H4 (cell line): ENCODE measurements at regions not wholly inside any gene's neighbourhood (a gene's known extent, or its start where the extent isn't known, plus 50 kb on each side); places are given as distances from the start of the nearest gene placed in this dataset.
"Not testable (repeated sequence)": the region's sequence is repeated elsewhere in the genome, so short reads cannot be mapped to it uniquely, and the experiment has no call there.

Experiments
- DNase-seq: peaks from one replicate; pipeline ENCODE4 v3.0.0-alpha.2; 2015; ENCODE audit warnings: low spot score

DNA sequence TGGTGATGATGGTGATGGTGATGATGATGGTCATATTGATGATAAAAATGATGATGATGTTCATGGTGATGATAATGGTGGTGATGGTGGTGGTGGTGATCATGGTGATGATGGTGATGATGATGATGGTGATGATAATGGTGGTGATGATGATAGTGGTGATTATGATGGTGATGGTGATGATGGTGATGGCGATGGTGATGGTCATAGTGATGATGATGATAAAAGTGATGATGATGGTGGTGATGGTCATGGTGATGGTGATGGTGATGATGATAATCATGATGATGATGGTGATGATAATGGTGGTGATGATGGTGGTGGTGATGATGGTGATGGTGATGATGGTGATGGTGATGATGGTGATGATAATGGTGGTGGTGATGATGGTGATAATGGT, 478.7 kb downstream of the TYW1 start:
- no peak for DNase-seq

DNA sequence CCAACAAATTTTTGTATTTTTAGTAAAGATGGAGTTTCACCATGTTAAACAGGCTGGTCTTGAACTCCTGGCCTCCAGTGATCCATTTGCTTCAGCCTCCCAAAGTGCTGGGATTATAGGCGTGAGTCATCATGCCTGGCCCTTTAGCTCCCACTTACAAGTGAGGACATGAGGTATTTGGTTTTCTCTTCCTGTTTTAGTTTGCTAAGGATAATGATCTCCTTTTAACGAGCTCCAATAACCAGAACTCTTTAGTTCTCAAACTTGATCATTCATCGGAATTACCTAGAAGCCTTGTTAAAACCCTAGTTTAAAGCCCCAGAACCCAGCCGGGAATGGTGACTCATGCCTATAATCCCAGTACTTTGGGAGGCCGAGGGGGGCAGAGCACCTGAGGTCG, 481.4 kb downstream of the TYW1 start:
- DNase-seq: peak; percentile 58

DNA sequence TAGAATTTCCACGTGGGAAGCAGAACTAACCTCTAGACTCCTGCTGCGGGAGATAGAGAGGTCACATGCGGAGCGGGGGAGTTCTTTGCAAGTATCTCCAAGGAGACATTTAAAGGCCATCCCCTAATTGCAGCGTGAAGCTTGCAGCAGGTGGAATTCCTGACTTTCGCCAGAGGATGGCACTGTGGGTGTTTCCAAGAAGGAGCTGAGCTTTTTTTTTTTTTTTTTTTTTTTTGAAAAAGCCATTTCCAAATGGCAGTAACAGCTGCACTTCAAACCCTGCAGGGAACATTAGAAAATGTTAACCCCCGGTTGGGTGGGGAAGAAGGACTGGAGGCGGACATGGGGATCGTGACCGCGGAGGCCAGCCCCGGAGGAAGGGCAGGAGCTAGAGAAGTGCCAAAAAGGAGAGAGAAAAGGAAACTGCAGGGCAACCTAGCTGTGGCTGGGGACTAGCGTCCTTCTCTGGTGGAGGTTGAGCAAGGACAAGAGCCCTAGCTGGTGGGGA, 487.7 kb downstream of the TYW1 start:
- DNase-seq: peak; percentile 77

DNA sequence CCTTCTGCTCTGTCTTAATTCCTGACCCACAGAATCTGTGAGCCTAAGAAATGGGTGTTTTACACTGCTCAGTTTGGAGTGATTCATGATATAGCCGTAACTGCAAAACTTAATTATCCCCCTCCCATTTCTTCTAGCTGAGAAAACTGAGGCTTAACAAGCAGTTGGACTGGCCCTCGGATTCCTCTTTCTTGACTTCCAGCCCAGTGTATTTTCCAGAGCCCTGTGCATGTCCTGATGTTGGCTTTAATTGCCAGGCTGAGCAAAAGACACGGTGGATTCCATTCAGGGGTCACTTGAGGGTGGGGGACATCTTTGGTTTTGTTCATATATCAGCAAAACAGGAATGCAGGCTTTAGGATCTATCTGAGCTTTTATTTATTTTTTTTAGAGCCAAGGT, 489.8 kb downstream of the TYW1 start:
- no peak for DNase-seq

DNA sequence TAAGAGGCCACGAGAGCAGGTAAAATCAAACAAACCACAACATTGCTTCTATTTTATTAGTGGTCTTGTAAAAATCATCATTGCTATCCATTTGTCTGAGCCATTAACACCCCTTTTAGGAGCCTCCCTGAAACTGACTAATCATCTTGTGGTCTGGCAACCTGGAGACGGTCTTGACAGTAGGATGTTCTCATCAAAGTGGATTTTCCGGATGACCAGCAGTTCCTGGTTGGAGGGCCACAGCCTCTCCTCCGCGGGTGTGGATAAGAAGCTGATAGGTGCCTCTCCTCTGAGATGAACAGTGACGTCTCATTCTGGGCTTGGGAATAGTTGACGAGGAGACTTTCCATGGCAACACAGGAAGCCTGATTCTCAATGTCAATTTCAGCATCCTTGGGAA, 490.7 kb downstream of the TYW1 start:
- DNase-seq: no peak

DNA sequence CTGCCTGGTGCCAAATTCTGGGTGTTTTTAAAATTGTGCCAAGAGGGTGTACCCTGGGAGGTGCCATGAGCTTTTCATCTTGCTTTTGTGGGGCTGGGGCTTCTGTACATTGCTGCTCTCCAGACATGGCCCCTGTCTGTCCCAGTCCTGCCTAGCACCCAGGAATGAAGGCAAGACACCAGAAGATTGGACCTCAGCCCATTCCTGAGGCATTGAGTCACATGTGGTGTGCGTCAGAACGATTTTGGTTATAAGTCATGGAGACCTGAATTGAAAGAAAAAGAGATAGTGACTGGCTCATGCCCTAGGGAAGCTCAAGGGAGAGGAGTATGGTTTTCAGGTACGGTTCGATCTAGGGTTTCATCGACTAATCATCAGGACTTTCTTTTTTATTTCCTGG, 493.2 kb downstream of the TYW1 start:
- DNase-seq: peak; percentile 19

DNA sequence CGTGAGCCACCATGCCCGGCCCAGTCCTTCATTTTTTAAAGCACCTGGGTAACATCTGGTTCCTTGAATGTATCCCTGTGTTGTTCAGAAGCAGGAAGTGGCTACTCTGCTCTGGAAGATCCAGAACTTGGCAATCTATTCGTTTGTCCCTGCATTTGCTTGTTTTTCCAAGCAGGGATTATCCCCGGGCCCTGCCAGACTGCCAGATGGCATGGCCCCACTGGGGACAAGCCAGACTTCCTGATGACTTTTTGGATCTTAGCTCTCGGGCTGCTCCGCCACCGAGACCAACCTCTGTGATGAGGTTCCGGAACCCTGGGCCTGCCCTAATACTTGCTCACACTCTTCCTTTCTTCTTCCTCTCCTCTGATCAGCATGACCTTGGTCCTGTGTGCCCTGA, 496.7 kb downstream of the TYW1 start:
- no peak for DNase-seq

DNA sequence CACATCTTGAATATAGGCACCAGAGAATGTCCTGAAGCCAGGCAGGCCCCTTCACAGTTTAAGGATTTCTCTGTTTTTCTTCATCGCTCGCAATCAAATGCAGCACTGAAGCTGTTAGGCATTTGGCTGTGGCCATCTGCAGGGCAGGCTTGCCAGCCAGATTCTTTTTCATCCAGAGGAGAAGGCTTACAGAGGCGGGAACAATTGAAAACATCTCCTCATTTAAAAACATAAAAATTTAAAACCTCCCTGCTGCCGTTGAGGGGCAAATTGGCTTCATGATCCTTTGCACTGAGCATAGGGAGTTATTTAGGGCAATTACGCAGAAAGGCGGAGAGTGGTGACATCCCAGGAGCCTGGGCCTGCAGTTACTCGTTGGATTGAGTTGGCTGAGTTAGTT, 500.0 kb downstream of the TYW1 start:
- DNase-seq: no peak

DNA sequence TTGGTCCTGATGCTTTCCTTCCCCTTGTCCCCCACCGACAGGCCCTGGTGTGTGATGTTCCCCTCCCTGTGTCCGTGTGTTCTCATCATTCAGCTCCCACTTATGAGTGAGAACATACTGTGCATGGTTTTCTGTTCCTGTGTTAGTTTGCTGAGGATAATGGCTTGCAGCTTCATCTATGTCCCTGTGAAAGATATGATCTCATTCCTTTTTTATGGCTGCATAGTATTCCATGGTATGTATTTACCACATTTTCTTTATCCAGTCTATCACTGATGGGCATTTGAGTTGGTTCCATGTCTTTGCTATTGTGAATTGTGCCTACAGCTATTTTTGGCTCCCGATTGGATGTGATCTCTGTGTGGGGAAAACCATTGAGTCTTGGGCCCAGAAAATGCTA, 501.3 kb downstream of the TYW1 start:
- DNase-seq: not testable (repeated sequence)

DNA sequence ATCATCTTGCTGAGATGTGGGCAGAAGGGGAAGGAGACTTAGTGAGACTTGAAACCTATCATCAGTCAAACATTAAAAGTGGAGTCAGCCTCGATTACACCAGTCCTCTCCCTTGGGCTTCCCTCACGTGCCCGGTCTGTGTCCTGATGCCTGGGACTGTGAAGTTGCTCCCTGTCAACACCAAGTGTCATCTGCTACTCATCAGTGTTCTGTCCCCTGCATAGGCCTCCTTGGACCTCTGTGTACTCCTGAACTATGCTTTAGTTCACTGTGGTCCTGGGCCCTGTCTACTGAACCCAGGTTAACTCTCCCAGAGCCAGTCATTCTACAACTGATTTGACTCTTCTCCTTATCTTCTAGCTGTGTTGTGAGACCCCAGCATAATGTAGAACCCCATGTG, 506.3 kb downstream of the TYW1 start:
- DNase-seq: no peak

DNA sequence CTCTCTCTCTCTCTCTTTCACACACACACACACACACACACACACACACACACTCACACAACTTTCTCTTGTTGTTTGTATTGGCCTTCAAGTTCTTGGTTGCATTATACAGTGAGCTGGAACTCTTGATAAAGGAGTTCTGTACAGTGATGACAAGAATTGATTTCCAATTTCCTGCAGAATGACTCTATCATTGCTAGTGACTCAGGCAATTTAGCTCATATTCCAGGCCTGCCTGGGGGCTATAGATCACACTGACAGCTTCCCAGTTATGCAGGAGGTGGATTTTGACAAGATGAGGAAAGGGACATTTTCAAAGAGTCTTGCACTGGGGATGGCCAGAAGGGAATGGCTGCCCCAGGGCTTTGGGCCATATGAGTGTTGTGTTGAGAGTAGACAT, 508.8 kb downstream of the TYW1 start:
- DNase-seq: no peak

DNA sequence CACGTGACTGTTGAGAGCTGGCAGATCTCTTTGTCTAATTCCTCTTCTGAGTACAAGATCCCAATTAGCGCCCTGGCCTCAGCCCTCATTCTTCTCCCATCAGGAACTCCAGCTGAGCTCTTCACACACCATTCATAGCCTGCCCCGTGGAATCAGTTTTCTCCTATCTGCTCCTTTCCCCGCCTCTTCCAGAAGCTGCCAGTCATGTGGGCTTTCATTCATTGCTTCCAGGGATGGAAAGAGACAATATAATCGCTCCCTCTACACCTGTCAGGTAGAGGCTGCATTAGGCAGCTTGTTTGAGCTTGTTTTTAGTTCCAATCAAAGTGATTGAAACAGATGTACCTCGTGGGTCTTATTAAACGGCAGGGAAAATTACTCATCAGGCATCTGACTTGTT, 515.8 kb downstream of the TYW1 start:
- no peak for DNase-seq

DNA sequence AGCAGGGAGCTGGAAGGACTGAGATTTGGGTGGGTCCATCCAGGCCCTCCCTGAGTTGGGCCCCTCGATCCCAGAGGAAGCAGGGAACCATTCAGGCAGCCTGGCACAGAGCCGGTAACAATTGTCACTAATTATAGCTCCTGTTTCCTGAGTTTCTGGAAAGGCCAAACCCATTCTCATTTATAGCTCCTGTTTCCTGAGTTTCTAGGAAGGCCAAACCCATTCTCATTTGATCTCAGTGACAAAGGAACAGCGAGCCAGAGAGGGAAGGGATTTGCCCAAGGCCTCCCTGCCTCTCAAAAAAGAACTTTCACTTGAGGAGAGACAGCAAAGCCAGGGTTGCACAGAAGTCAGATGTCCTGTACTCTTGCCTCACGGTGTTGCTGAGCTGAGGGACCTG, 521.9 kb downstream of the TYW1 start:
- DNase-seq: peak; percentile 41

DNA sequence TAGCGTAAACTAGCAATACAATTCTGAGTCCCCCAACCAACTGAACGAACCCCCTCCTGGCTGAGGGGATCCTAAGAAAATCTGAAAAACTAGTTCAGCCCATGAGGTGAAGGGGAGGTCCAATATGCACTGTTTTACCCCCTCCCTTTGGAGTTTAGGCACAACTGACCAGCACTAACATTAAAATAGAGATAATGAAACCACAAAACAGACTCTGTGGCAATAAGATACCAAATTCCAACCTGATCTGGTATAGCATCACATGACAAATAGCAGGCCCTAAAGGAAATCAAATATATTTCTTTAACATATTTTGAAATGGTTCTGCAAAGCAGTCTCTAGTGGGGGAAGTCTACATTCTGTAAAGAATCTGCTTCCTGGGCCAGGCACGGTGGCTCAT, 522.5 kb downstream of the TYW1 start:
- DNase-seq: no peak

DNA sequence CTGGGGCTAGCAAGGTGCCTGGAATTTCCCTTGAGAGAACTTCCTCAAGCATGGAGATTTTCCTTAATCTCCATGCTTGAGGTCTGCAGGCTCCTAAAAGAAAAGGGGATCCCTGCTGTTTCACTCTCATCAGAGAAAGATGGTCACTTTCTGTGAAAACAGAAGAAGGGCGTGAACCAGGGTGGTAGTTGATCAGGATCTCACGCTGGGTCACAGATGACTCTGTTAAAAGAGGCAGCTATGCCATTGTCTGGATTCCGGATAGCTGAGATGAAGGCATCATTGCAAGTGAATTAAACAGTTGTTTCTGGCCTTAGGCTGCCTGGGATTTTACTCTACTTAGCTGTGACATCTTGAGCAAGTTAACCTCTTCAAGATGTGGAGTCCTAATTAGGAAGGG, 525.9 kb downstream of the TYW1 start:
- DNase-seq: no peak

DNA sequence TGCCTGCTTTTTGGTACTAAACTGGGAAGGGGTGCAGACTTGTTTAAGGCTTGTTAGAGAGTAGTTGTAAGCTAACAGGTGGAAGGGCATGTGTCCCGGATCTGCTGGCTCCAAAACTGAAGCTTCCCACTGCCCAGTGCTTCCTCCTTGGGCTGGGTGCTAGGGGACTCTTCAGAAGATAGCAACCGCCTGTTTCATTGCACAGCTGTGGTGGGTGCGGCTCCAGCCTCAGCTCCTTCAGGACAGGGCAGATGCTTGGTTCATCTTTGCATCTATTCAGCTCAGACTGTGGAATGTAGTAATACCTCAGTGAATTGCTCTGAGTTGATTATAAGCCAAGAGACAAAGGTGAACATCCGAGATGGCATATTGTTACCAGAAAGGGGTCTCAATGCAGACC, 527.1 kb downstream of the TYW1 start:
- DNase-seq: no peak

DNA sequence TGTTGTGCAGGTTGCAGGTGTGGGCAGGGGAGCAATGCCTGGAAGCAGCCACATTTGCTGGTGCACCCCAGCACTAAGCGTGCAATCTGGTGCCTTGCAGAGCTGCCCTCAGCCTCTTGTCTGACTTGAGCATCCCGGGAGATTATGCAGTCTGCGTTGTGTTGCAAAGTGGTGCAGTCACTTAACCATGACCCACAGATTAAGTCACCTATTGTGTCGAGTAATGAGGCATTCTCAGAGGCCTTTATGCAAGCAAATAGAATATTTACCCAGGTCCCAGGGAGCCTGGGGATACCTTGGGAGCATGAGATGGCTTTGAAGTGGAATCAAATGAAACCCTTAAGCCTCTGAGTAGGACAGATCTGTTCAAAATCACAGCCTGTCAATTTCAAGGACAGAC, 529.0 kb downstream of the TYW1 start:
- no peak for DNase-seq

DNA sequence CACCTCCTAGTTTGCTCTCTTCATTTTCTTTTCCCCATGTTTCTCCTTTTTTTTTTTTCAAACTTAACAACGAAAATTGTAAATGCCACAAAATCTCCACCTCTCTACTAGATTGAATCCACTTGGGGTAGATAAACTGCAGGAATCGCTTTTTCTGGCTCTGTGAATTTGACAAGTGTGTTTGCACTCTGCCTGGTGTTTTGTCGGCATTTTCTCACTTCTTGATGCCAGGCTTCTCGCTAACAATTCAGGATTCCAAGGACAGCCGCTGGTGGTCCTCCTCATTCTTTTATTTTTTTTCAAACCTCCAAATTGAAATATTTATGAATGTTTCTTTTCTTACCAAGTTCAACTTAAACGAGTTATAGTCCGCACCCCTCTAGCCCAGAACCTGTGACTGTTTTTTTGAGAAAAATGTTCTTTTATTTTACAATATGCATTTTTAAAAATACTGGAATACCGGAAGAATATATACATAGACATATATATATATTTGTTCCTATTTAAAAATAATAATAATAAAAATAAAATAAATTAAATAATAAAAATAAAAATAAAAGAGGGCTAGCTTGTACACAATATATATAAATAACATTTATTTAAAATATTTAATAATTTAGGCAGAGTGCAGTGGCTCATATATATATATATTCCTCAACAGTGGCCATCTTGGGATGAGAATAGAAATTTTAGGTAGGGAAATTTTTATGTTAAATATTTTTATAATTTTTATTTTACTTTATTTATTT, 538.8 kb downstream of the TYW1 start:
- DNase-seq: no peak

DNA sequence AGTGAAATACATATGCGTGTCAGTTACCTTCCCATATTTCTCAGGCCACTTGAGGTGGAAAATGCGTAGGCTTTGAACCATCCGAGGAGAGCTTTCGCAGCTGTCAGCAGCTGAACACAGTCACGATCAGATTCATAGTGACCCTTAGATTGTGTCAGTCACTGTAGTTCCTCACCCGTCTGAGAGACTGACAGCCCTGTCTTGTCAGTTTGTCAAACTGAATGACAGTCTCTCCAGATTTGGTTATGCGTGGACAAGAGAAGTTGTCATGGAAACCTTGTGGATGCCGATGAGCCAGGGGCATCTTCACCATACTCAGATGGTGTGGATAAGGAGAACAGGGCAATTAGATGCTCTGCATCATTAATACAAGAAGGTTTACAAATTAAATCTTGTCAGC, 546.3 kb downstream of the TYW1 start:
- no peak for DNase-seq

DNA sequence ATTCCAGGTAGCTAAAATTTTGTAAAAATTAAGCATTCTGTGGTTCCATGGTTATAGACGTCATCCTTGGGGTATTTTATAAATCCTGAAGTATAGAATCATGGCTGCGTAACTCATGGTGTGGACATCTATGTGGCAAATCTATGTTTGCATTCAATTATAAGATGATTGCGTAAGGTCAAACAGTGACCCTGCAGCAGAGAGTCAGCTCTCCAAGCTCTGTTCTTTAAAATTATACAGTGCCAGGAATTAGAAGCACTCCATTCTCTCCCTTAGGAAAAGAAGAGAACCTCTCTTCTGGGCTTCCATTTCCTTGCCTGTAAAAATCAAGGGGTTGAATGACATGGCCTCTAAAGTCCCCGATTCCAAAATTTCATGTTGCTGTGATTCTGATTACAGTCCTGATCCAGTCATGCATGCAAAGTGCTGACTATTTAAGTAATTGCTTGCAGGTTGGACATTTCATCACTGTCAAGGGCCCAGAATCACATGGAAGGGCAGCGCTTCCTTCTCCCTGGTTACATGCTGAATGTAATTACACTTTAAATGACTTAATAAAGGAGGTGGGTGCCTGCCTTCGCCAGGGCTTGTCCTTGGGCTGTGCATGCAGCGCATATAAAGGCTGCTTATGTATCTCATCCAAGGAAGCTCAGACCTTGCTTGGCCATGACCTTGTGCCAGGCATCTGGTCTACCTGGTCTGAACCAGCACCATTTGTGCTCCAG, 550.7 kb downstream of the TYW1 start:
- DNase-seq: no peak

DNA sequence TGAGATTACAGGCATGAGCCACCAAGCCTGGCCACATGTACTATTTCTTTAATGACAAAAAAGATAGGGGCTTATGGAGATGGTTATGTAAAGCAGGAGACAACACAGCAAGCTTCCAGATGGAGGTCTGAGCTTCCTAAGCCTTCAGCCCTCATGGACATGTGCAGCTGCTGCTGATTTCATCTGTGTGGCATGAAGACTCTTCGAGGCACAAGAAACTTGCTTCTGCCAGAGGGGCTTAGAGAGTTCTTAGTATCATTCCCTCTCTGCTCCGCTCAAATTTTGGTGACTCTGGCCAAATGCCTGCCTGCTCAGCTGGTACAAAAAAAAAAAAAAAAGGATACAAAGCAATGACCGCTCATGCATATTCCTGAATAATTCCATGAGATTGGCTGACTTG, 552.5 kb downstream of the TYW1 start:
- DNase-seq: no peak

DNA sequence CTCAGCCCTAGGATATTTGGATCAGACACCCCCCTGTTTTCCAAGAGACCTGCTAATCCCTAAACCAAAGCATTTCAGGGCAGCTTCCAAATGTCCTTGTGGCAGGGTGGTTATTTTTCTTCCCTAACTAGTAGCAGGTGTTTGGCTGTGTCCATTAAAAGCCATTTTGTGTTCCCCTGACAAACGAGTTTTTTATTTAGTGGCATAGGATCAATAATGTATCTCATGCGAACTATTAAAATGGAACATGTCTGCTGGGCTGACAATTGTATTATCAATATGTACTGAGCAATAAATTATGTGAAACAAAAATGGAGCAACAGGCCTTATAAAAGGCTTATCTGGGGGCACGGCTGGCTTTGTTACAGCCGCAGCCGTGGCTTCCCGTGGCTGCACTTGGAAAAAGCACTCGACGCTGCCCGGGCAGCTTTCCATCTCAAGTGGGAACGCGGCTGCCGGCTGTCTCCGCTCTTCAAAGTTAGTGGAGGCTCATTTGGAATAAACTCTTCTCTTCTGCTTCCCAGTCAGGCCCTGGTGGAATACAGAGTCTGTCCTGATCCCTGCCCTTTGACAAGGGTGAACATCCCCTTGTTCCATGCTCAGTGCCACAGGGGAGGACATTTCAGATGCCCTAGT, 554.3 kb downstream of the TYW1 start:
- DNase-seq: no peak

DNA sequence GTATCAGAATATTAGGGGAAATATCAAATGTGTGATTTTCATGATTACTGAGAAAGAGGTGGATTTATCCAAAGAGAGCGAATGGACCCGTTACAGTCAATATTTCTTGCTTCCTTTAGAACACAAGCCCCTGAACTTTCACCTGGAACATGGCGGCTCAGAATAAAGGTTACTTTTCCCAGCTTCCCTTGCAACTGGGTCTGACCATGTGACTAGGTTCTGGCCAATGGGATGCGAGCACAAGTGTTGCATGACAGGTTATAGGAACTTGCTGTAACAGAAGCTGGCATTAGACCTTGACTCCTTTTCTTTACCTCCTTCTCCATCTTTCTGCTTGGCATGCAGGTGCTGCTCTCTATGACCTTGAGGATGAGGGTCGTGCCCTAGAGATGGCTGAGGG, 556.1 kb downstream of the TYW1 start:
- no peak for DNase-seq
